ENCODE measurements at regions not wholly inside any gene's neighbourhood (a gene's known extent, or its start where the extent isn't known, plus 50 kb on each side); places are given as distances from the start of the nearest gene placed in this dataset.
"Not testable (repeated sequence)": the region's sequence is repeated elsewhere in the genome, so short reads cannot be mapped to it uniquely, and the experiment has no call there.

DNA sequence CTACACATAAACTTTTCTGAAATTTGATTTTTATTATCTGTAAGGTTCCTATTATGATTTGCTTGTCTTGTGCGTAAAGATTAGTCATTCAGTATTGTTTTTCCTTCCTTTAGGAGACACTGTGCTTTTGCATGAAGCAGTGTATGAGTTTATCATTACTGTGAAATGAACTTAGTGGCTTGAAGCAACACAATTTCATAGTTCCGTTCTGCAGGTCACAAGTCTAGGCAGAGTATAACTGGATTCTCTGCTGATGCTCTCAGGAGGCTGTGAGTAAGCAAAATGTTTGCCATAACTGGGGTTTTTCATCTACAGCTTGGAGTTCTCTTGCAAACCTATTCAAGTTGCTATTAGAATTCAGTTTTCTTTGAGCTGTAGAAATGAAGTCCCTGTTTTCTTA, 1136.1 kb downstream of the OTOL1 start:
- Histone ChIP-seq H3K27ac (no peak overlapping the region), H3K4me3 (no peak overlapping the region), H3K4me1 (no peaks in the 10 kb centered on the region), H3K27me3 (ENCODE audit: low read depth) (no peaks in the 10 kb centered on the region), H3K36me3 (no peaks in the 10 kb centered on the region), H3K9me3 (peaks cover 4% of the 10 kb centered on the region)
- no peak for TF ChIP-seq CTCF (IDR thresholded peaks at IDR 0.05)
- intact Hi-C loops (cut with DNase I), result no loop called here
- ATAC-seq (no peak), DNase-seq (no peak)

- ATAC-seq; DNase-seq; intact Hi-C loops (cut with DNase I); H3K27me3 ChIP-seq (ENCODE audit: low read depth); H3K36me3 ChIP-seq; H3K27ac ChIP-seq; H3K9me3 ChIP-seq; H3K4me1 ChIP-seq; H3K4me3 ChIP-seq: not testable (repeated sequence)
Observed at GRCh38 chr3:162640208-162640607, 1143.6 kb downstream of the OTOL1 start.

- Histone ChIP-seq H3K27me3 (ENCODE audit: low read depth) (no peaks in the 10 kb centered on the region), H3K27ac (no peak overlapping the region), H3K4me3 (no peak overlapping the region), H3K9me3 (peaks cover 6% of the 10 kb centered on the region), H3K4me1 (no peaks in the 10 kb centered on the region), H3K36me3 (no peaks in the 10 kb centered on the region)
- TF ChIP-seq CTCF (IDR thresholded peaks at IDR 0.05), result no peak
- intact Hi-C loops (cut with DNase I), result no loop called here
- no peak for ATAC-seq
- no peak for DNase-seq
Observed at GRCh38 chr3:162641317-162641716, 1144.7 kb downstream of the OTOL1 start.

DNA sequence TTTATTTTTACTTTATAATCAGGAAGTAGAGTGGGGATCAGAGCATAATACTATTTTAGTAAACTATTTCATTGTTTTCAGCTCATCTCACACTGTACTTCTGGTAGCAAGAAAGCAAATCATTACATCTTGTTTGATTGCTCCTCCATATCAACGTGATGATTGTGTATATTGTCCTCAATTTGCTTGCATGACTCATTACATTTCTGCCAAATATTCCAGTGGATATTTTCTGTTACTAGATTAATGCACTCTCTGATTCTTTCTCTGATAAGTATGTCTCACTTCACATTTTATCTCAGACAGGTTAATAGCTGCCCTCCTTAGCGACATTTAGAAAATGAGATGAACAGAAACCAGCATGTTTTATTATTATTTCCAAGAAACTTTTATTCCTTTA, 1145.3 kb downstream of the OTOL1 start:
- intact Hi-C loops (cut with DNase I), result no loop called here
- no peak for ATAC-seq
- no peak for TF ChIP-seq CTCF (IDR thresholded peaks at IDR 0.05)

GRCh38 chr3:162643245-162643644, 1146.6 kb downstream of the OTOL1 start:
- no peak for DNase-seq

More for the DNA sequence above, 1145.3 kb downstream of the OTOL1 start:
- Histone ChIP-seq H3K27me3 (ENCODE audit: low read depth) (no peaks in the 10 kb centered on the region), H3K36me3 (no peaks in the 10 kb centered on the region), H3K27ac (no peak overlapping the region), H3K9me3 (peaks cover 6% of the 10 kb centered on the region), H3K4me1 (no peaks in the 10 kb centered on the region), H3K4me3 (no peak overlapping the region)
- no peak for DNase-seq

GRCh38 chr3:162647321-162647720, 1150.7 kb downstream of the OTOL1 start:
- intact Hi-C loops (cut with DNase I), result no loop called here
- H3K27me3 ChIP-seq (ENCODE audit: low read depth), result no peaks in the 10 kb centered on the region

More at GRCh38 chr3:162643245-162643644, 1146.6 kb downstream of the OTOL1 start:
- intact Hi-C loops (cut with DNase I), result no loop called here
- no peaks in the 10 kb centered on the region for H3K4me1 ChIP-seq
- H3K27ac ChIP-seq, result no peak overlapping the region
- no peaks in the 10 kb centered on the region for H3K9me3 ChIP-seq
- no peaks in the 10 kb centered on the region for H3K36me3 ChIP-seq
- H3K27me3 ChIP-seq (ENCODE audit: low read depth), result no peaks in the 10 kb centered on the region
- no peak for ATAC-seq
- TF ChIP-seq CTCF (IDR thresholded peaks at IDR 0.05), result no peak
- H3K4me3 ChIP-seq, result no peak overlapping the region

More at GRCh38 chr3:162647321-162647720, 1150.7 kb downstream of the OTOL1 start:
- Histone ChIP-seq H3K9me3 (no peaks in the 10 kb centered on the region), H3K36me3 (no peaks in the 10 kb centered on the region), H3K4me3 (no peak overlapping the region), H3K4me1 (no peaks in the 10 kb centered on the region), H3K27ac (no peak overlapping the region)
- ATAC-seq (no peak), DNase-seq (no peak)
- no peak for TF ChIP-seq CTCF (IDR thresholded peaks at IDR 0.05)
